Astrocyte (in vitro differentiated cells and primary cell): ENCODE measurements at regions not wholly inside any gene's neighbourhood (a gene's known extent, or its start where the extent isn't known, plus 50 kb on each side); places are given as distances from the start of the nearest gene placed in this dataset.
"Not testable (repeated sequence)": the region's sequence is repeated elsewhere in the genome, so short reads cannot be mapped to it uniquely, and the experiment has no call there.

Experiments
- EZH2 ChIP-seq: IDR thresholded peaks from 2 replicates; pipeline ENCODE4 v1.6.1; 2012; ENCODE audit warnings: mild to moderate bottlenecking, low read length, inconsistent platforms; ENCODE audit not compliant: insufficient read depth
- TF ChIP-seq, protein P1 (sequence below): IDR thresholded peaks from 2 replicates; pipeline ENCODE4 v1.5.1; 2011; ENCODE audit warnings: low read depth, mild to moderate bottlenecking, inconsistent platforms, low read length, moderate library complexity; ENCODE audit not compliant: insufficient read depth

DNA sequence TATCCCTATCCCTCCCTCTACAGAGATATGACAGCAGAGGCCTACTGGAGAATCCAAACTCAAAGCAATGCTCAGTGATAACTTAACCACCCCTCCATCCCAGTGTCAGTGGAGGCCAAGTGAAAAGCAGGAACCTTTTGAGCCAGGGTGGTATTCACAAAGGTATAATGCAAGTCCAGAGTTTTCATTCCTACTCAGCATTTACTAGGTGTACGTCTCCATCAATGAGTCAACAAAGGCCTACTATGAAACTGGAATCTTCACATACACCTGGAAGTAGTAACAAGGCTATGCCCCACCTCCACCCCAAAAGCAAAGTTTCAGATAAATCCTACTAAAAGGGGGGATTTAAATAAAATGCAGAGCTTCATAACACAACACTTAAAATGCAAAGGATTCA is 4761.7 kb upstream of the OR11H1 start:
- TF ChIP-seq, protein P1, sequence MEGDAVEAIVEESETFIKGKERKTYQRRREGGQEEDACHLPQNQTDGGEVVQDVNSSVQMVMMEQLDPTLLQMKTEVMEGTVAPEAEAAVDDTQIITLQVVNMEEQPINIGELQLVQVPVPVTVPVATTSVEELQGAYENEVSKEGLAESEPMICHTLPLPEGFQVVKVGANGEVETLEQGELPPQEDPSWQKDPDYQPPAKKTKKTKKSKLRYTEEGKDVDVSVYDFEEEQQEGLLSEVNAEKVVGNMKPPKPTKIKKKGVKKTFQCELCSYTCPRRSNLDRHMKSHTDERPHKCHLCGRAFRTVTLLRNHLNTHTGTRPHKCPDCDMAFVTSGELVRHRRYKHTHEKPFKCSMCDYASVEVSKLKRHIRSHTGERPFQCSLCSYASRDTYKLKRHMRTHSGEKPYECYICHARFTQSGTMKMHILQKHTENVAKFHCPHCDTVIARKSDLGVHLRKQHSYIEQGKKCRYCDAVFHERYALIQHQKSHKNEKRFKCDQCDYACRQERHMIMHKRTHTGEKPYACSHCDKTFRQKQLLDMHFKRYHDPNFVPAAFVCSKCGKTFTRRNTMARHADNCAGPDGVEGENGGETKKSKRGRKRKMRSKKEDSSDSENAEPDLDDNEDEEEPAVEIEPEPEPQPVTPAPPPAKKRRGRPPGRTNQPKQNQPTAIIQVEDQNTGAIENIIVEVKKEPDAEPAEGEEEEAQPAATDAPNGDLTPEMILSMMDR, result not testable (repeated sequence)
- TF ChIP-seq EZH2, result not testable (repeated sequence)
